DND-41 (cell line): ENCODE measurements at regions not wholly inside any gene's neighbourhood (a gene's known extent, or its start where the extent isn't known, plus 50 kb on each side); places are given as distances from the start of the nearest gene placed in this dataset.

ENCODE experiments used
- ATAC-seq: fragments of 200-7000 bp; cut with Tn5 transposase; 3 replicates; pipeline ENCODE4 v1.9.1; 2021; ENCODE audit warnings: low read depth; ENCODE audit not compliant: insufficient read depth
- DNase-seq: peaks from one replicate; pipeline ENCODE4 v3.0.0-alpha.2; 2020
- H2AFZ ChIP-seq: 2 replicates; pipeline ENCODE4 v1.6.0; 2012; ENCODE audit warnings: low read depth, low read length
- H3K27ac ChIP-seq: 2 replicates; pipeline ENCODE4 v1.5.1; 2012; ENCODE audit warnings: low read length, inconsistent platforms
- H3K27me3 ChIP-seq: fragments of 200-600 bp; sonication (generic); 2 replicates; pipeline ENCODE4 v1.6.0; 2012; ENCODE audit warnings: low read length, mild to moderate bottlenecking, inconsistent platforms; ENCODE audit not compliant: insufficient read depth, poor library complexity
- H3K36me3 ChIP-seq: 2 replicates; pipeline ENCODE4 v1.5.1; 2012; ENCODE audit warnings: low read length, inconsistent platforms; ENCODE audit not compliant: insufficient read depth
- H3K4me1 ChIP-seq: 2 replicates; pipeline ENCODE4 v1.5.1; 2012; ENCODE audit warnings: mild to moderate bottlenecking, low read length; ENCODE audit not compliant: insufficient read depth
- H3K4me2 ChIP-seq: 2 replicates; pipeline ENCODE4 v1.6.0; 2012; ENCODE audit warnings: mild to moderate bottlenecking, moderate library complexity, low read length, inconsistent platforms; ENCODE audit not compliant: insufficient read depth
- H3K4me3 ChIP-seq, 2 experiments: fragments of 200-600 bp in 1 of 2; shearing (Covaris generic) in 1 of 2; 2 replicates each; pipeline ENCODE4 v1.5.1; 2012 to 2016; ENCODE audit warnings: inconsistent platforms in 2 of 2, low read length in 2 of 2, mild to moderate bottlenecking in 2 of 2, low read depth in 1 of 2, moderate library complexity in 1 of 2
- H3K79me2 ChIP-seq: 2 replicates; pipeline ENCODE4 v1.6.0; 2012; ENCODE audit warnings: low read length, inconsistent platforms; ENCODE audit not compliant: insufficient read depth
- H3K9ac ChIP-seq: 2 replicates; pipeline ENCODE4 v1.6.0; 2012; ENCODE audit warnings: low read depth, mild to moderate bottlenecking, inconsistent platforms, low read length, moderate library complexity
- H3K9me3 ChIP-seq: 2 replicates; pipeline ENCODE4 v1.5.1; 2012; ENCODE audit warnings: low read length, moderate library complexity, mild to moderate bottlenecking, inconsistent platforms; ENCODE audit not compliant: insufficient read depth, severe bottlenecking
- H4K20me1 ChIP-seq: 2 replicates; pipeline ENCODE4 v1.6.0; 2012; ENCODE audit warnings: low read length; ENCODE audit not compliant: insufficient read depth
- EZH2 ChIP-seq: IDR thresholded peaks from 3 replicates; pipeline ENCODE4 v1.6.1; 2012; ENCODE audit warnings: borderline replicate concordance, low read depth, mild to moderate bottlenecking, moderate library complexity, low read length, inconsistent platforms; ENCODE audit not compliant: severe bottlenecking
- TF ChIP-seq, protein P1 (sequence below): IDR thresholded peaks from 2 replicates; pipeline ENCODE4 v1.5.1; 2012; ENCODE audit warnings: borderline replicate concordance, low read length, moderate library complexity, mild to moderate bottlenecking; ENCODE audit not compliant: poor library complexity, severe bottlenecking; ENCODE audit errors: extremely low read depth

DNA sequence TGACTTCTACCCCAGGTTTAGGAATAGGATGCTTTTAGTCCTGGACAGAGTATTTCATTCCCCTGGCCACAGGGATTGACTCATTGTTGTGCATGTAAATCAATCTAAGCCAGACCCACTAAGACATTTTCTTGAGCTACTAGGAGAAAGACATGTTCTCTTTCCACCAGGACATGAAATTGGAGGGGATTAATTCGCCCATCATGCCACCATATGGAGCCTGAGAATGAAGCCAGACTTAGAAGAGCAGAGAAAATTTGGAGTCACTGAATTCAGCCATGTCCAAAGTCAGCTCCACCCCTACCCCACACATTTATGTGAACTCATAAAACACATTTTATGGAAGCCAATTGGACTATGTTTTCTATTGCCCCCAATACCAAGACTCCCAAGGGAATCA is 322.5 kb downstream of the NFIB start:
- H3K9me3 ChIP-seq = no peaks in the 10 kb centered on the region
- H3K4me1 ChIP-seq = no peaks in the 10 kb centered on the region
- H2AFZ ChIP-seq = no peak overlapping the region
- no peak for TF ChIP-seq EZH2
- TF ChIP-seq, protein P1, sequence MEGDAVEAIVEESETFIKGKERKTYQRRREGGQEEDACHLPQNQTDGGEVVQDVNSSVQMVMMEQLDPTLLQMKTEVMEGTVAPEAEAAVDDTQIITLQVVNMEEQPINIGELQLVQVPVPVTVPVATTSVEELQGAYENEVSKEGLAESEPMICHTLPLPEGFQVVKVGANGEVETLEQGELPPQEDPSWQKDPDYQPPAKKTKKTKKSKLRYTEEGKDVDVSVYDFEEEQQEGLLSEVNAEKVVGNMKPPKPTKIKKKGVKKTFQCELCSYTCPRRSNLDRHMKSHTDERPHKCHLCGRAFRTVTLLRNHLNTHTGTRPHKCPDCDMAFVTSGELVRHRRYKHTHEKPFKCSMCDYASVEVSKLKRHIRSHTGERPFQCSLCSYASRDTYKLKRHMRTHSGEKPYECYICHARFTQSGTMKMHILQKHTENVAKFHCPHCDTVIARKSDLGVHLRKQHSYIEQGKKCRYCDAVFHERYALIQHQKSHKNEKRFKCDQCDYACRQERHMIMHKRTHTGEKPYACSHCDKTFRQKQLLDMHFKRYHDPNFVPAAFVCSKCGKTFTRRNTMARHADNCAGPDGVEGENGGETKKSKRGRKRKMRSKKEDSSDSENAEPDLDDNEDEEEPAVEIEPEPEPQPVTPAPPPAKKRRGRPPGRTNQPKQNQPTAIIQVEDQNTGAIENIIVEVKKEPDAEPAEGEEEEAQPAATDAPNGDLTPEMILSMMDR = no peak
- H3K27ac ChIP-seq = no peak overlapping the region
- H3K79me2 ChIP-seq = no peaks in the 10 kb centered on the region
- DNase-seq (no peak), ATAC-seq (no peak)
- H3K4me3 ChIP-seq = no peak overlapping the region
- H4K20me1 ChIP-seq = no peaks in the 10 kb centered on the region
- no peak overlapping the region for H3K9ac ChIP-seq
- H3K4me2 ChIP-seq = no peak overlapping the region
- H3K27me3 ChIP-seq = no peaks in the 10 kb centered on the region
- H3K36me3 ChIP-seq = no peaks in the 10 kb centered on the region

DNA sequence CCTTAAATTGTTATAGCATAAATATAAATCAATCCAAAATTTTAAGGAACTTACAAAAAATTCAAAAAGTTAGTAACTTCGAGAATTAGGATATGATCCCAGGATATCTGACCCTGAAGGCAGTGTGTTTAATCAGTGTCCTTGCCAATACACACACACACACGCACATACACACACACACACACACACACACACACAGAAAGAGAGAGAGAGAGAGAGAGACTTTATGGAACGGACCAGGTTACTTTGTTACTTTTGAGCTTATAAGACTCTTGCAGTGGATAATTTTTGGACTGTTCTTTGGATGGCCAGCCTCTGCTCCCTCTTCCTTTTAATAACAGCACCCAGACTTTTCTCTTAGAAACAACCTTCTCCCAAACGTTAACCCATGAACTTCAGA is 322.9 kb downstream of the NFIB start:
- no peaks in the 10 kb centered on the region for H3K36me3 ChIP-seq
- H3K27me3 ChIP-seq = no peaks in the 10 kb centered on the region
- no peak overlapping the region for H3K4me3 ChIP-seq
- no peaks in the 10 kb centered on the region for H3K4me1 ChIP-seq
- no peak overlapping the region for H2AFZ ChIP-seq
- ATAC-seq (no peak), DNase-seq (no peak)
- H3K79me2 ChIP-seq = no peaks in the 10 kb centered on the region
- H3K4me2 ChIP-seq = no peak overlapping the region
- no peak overlapping the region for H3K27ac ChIP-seq
- no peaks in the 10 kb centered on the region for H3K9me3 ChIP-seq
- no peaks in the 10 kb centered on the region for H4K20me1 ChIP-seq
- no peak overlapping the region for H3K9ac ChIP-seq
- no peak for TF ChIP-seq EZH2
- TF ChIP-seq, protein P1 = no peak

DNA sequence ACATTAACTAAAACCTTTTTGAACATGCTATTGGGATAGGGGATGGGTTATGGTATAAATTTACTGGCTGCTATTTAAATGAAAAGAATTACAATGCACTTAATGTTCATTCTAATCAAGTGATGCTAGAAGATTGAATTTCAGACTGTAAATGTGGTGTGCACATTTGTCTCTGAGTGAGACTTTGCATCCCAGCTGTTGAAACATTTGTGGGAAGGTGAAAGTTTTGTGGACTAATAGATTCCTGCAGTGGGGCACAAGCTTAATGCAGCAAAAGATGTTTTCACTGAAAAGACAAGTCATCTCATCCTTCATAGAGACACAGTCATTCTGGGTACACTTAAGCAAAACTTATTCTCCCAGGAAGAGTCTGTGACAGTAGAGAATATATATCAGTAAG is 323.6 kb downstream of the NFIB start:
- H3K9ac ChIP-seq = no peak overlapping the region
- no peak for TF ChIP-seq EZH2
- TF ChIP-seq, protein P1 = no peak
- no peaks in the 10 kb centered on the region for H3K27me3 ChIP-seq
- H3K27ac ChIP-seq = no peak overlapping the region
- no peaks in the 10 kb centered on the region for H3K79me2 ChIP-seq
- no peaks in the 10 kb centered on the region for H3K4me1 ChIP-seq
- no peaks in the 10 kb centered on the region for H4K20me1 ChIP-seq
- H3K4me3 ChIP-seq = no peak overlapping the region
- no peak overlapping the region for H2AFZ ChIP-seq
- H3K4me2 ChIP-seq = no peak overlapping the region
- ATAC-seq (no peak), DNase-seq (no peak)
- no peaks in the 10 kb centered on the region for H3K9me3 ChIP-seq
- H3K36me3 ChIP-seq = no peaks in the 10 kb centered on the region

DNA sequence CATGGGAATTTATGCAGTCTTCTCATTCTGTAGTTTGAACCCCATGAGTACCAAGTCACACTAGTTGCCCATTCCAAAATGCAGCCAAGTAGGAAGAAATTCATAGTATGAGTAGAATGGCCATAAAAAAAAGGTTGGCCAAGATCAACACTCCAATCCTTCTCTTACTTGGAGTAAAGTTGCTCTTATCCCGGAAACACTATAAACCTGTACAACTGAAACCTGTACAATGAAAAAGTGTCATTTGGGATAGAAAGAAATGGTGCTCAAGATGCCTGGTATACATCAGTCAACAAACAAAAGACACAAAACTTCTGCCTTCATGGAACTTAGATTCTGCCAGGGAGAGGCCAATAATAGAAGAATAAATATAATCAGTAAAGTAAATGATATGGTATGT is 325.0 kb downstream of the NFIB start:
- no peaks in the 10 kb centered on the region for H3K27me3 ChIP-seq
- no peak overlapping the region for H3K9ac ChIP-seq
- ATAC-seq = no peak
- DNase-seq = no peak
- H3K4me2 ChIP-seq = no peak overlapping the region
- no peak for TF ChIP-seq EZH2
- TF ChIP-seq, protein P1 = no peak
- H3K36me3 ChIP-seq = no peaks in the 10 kb centered on the region
- no peaks in the 10 kb centered on the region for H3K79me2 ChIP-seq
- H3K4me1 ChIP-seq = no peaks in the 10 kb centered on the region
- H3K27ac ChIP-seq = no peak overlapping the region
- no peak overlapping the region for H2AFZ ChIP-seq
- no peaks in the 10 kb centered on the region for H3K9me3 ChIP-seq
- H4K20me1 ChIP-seq = no peaks in the 10 kb centered on the region
- H3K4me3 ChIP-seq = no peak overlapping the region
